IMR-90 (cell line): ENCODE measurements at regions not wholly inside any gene's neighbourhood (a gene's known extent, or its start where the extent isn't known, plus 50 kb on each side); places are given as distances from the start of the nearest gene placed in this dataset.

ENCODE experiments used
- ATAC-seq: fragments of 200-7000 bp; cut with Tn5 transposase; 2 replicates; pipeline ENCODE4 v1.9.1; 2020; ENCODE audit warnings: low read depth, mild to moderate bottlenecking, moderate library complexity
- BruUV-seq: library from RNA; stranded (reverse); fragments of 400-500 nt; replicated peaks from 2 replicates; lab custom pipeline; 2021; lab: Mats Ljungman, UMichigan
- CTCF ChIA-PET: fragments of 300-600 bp; formaldehyde crosslinking; extraction: SDS; loops from one replicate; lab custom pipeline; 2021; ENCODE audit warnings: antibody characterized with exemption; lab: Yijun Ruan, JAX
- POLR2A ChIA-PET: fragments of 300-600 bp; sonication (Branson Sonifier 250); formaldehyde crosslinking; loops from one replicate; lab custom pipeline; 2022; ENCODE audit warnings: antibody characterized with exemption; ENCODE audit not compliant: unreplicated experiment; lab: Charles Lee
- DNase-seq: peaks from one replicate; pipeline ENCODE4 v3.0.0; 2013
- H2AFZ ChIP-seq: replicated peaks from 2 replicates; pipeline ENCODE3; 2013; ENCODE audit warnings: low read length, mild to moderate bottlenecking; ENCODE audit not compliant: poor library complexity
- H2AK5ac ChIP-seq: 2 replicates; pipeline ENCODE4 v1.6.1; 2013; ENCODE audit warnings: low read depth, low read length, inconsistent platforms
- H2AK9ac ChIP-seq: replicated peaks from 2 replicates; pipeline ENCODE3; 2013; ENCODE audit warnings: mild to moderate bottlenecking, low read depth, low read length, moderate library complexity; ENCODE audit not compliant: poor library complexity
- H2BK120ac ChIP-seq: 2 replicates; pipeline ENCODE4 v1.6.1; 2013; ENCODE audit warnings: low read depth, low read length, inconsistent platforms
- H2BK15ac ChIP-seq: 3 replicates; pipeline ENCODE4 v1.6.1; 2013; ENCODE audit warnings: low read depth, low read length, inconsistent platforms
- H2BK20ac ChIP-seq: 2 replicates; pipeline ENCODE4 v1.6.1; 2013; ENCODE audit warnings: low read depth, mild to moderate bottlenecking, inconsistent platforms, low read length, moderate library complexity
- H2BK5ac ChIP-seq: 2 replicates; pipeline ENCODE4 v1.6.1; 2013; ENCODE audit warnings: mild to moderate bottlenecking, low read depth, low read length, inconsistent platforms; ENCODE audit not compliant: poor library complexity, severe bottlenecking
- H3K14ac ChIP-seq: replicated peaks from 2 replicates; pipeline ENCODE4 v1.6.1; 2013; ENCODE audit warnings: low read depth, low read length, inconsistent platforms
- H3K18ac ChIP-seq: 2 replicates; pipeline ENCODE4 v1.6.1; 2013; ENCODE audit warnings: low read depth, low read length, control low read depth
- H3K23ac ChIP-seq: 2 replicates; pipeline ENCODE4 v1.6.1; 2013; ENCODE audit warnings: low read depth, low read length, inconsistent platforms
- H3K27ac ChIP-seq: 2 replicates; pipeline ENCODE4 v1.5.1; 2013; ENCODE audit warnings: mild to moderate bottlenecking, control low read depth, low read length; ENCODE audit not compliant: insufficient read depth
- H3K27me3 ChIP-seq: 2 replicates; pipeline ENCODE4 v1.6.1; 2013; ENCODE audit warnings: low read length; ENCODE audit not compliant: control insufficient read depth, insufficient read depth
- H3K36me3 ChIP-seq: 2 replicates; pipeline ENCODE4 v1.6.1; 2013; ENCODE audit warnings: low read length, mixed read lengths; ENCODE audit not compliant: control insufficient read depth, insufficient read depth
- H3K4ac ChIP-seq: 2 replicates; pipeline ENCODE4 v1.6.1; 2013; ENCODE audit warnings: low read depth, low read length, inconsistent platforms
- H3K4me1 ChIP-seq: 2 replicates; pipeline ENCODE4 v1.6.1; 2013; ENCODE audit warnings: low read length, mixed read lengths; ENCODE audit not compliant: control insufficient read depth, insufficient read depth
- H3K4me2 ChIP-seq: 2 replicates; pipeline ENCODE4 v1.6.1; 2013; ENCODE audit warnings: low read depth, mild to moderate bottlenecking, control low read depth, low read length, moderate library complexity
- H3K4me3 ChIP-seq: 2 replicates; pipeline ENCODE4 v1.5.1; 2013; ENCODE audit warnings: low read depth, mild to moderate bottlenecking, control low read depth, low read length, moderate library complexity; ENCODE audit not compliant: insufficient read depth
- H3K56ac ChIP-seq: 2 replicates; pipeline ENCODE4 v1.6.1; 2013; ENCODE audit warnings: low read length, inconsistent platforms; ENCODE audit not compliant: insufficient read depth; ENCODE audit errors: extremely low read depth
- H3K79me1 ChIP-seq, 2 experiments: 2 replicates each; pipeline ENCODE4 v1.6.1; 2013; ENCODE audit warnings: low read length in 2 of 2, inconsistent platforms in 1 of 2, low read depth in 1 of 2
- H3K9ac ChIP-seq: 2 replicates; pipeline ENCODE4 v1.6.1; 2013; ENCODE audit warnings: low read depth, low read length, control low read depth
- H3K9me1 ChIP-seq: 2 replicates; pipeline ENCODE4 v1.6.1; 2013; ENCODE audit warnings: low read length, inconsistent platforms; ENCODE audit not compliant: insufficient read depth
- H3K9me3 ChIP-seq: 2 replicates; pipeline ENCODE4 v1.6.1; 2013; ENCODE audit warnings: low read length; ENCODE audit not compliant: control insufficient read depth, insufficient read depth
- H4K20me1 ChIP-seq: 2 replicates; pipeline ENCODE4 v1.6.1; 2013; ENCODE audit warnings: low read length, inconsistent platforms; ENCODE audit not compliant: insufficient read depth
- H4K5ac ChIP-seq: 2 replicates; pipeline ENCODE4 v1.6.1; 2013; ENCODE audit warnings: mild to moderate bottlenecking, low read depth, low read length, control low read depth
- H4K8ac ChIP-seq, 2 experiments: 2 replicates each; pipeline ENCODE4 v1.6.1; 2013; ENCODE audit warnings: low read depth in 2 of 2, low read length in 2 of 2, control low read depth in 1 of 2, inconsistent platforms in 1 of 2
- H4K91ac ChIP-seq: 2 replicates; pipeline ENCODE4 v1.6.1; 2013; ENCODE audit warnings: low read depth, low read length, inconsistent platforms; ENCODE audit not compliant: insufficient read depth
- BHLHE40 ChIP-seq: fragments of 150-350 bp; IDR thresholded peaks from 2 replicates; pipeline ENCODE4 v1.6.1; 2016; ENCODE audit warnings: mild to moderate bottlenecking, low read depth, low read length
- CTCF ChIP-seq: conservative IDR thresholded peaks from 2 replicates; pipeline ENCODE4 v1.5.1; 2012; ENCODE audit warnings: mild to moderate bottlenecking, low read depth, low read length, improper control_type of control experiment
- FOS ChIP-seq: fragments of 150-350 bp; IDR thresholded peaks from 2 replicates; pipeline ENCODE4 v1.6.1; 2016; ENCODE audit warnings: low read depth, low read length
- MAFK ChIP-seq: IDR thresholded peaks from 2 replicates; pipeline ENCODE4 v1.6.1; 2012; ENCODE audit warnings: low read depth, low read length, improper control_type of control experiment
- MAZ ChIP-seq: IDR thresholded peaks from 2 replicates; pipeline ENCODE4 v1.6.1; 2012; ENCODE audit warnings: low read depth, mild to moderate bottlenecking, low read length, improper control_type of control experiment, moderate library complexity, borderline replicate concordance
- MXI1 ChIP-seq: IDR thresholded peaks from 2 replicates; pipeline ENCODE4 v1.6.1; 2012; ENCODE audit warnings: low read depth, mild to moderate bottlenecking, low read length, moderate library complexity, borderline replicate concordance
- NFE2L2 ChIP-seq: fragments of 150-350 bp; IDR thresholded peaks from 2 replicates; pipeline ENCODE4 v1.6.1; 2016; ENCODE audit warnings: low read depth, mild to moderate bottlenecking, low read length
- POLR2A ChIP-seq: IDR thresholded peaks from 2 replicates; pipeline ENCODE4 v1.6.1; 2012; ENCODE audit warnings: mild to moderate bottlenecking, low read depth, low read length
- RAD21 ChIP-seq: IDR thresholded peaks from 2 replicates; pipeline ENCODE4 v1.6.1; 2012; ENCODE audit warnings: low read length, improper control_type of control experiment
- RCOR1 ChIP-seq: IDR thresholded peaks from 2 replicates; pipeline ENCODE4 v1.6.1; 2012; ENCODE audit warnings: mild to moderate bottlenecking, low read length, improper control_type of control experiment; ENCODE audit not compliant: insufficient replicate concordance
- RFX5 ChIP-seq: IDR thresholded peaks from 2 replicates; pipeline ENCODE4 v1.8.0; 2012; ENCODE audit warnings: low read depth, mild to moderate bottlenecking, low read length, moderate library complexity
- SMC3 ChIP-seq: fragments of 150-350 bp; IDR thresholded peaks from 2 replicates; pipeline ENCODE4 v1.6.1; 2016; ENCODE audit warnings: low read depth, mild to moderate bottlenecking, antibody characterized with exemption, low read length, moderate library complexity
- WGBS, 2 experiments: methylation state at CpG; one replicate each; pipeline versions ENCODE4 v1.1.5 to v1.1.7; 2013; ENCODE audit warnings: missing lambda C conversion rate in 2 of 2; ENCODE audit not compliant: insufficient read length in 1 of 2; ENCODE audit errors: extremely low coverage in 2 of 2; 5-methylcytosine and 5-hydroxymethylcytosine counted together
- dilution Hi-C: fragments of 300-500 bp; cut with HindIII; formaldehyde crosslinking; loops from one replicate; pipeline ENCODE4 v1.14.3; 2018; ENCODE audit warnings: low sequenced_read_pairs; ENCODE audit not compliant: unreplicated experiment
- in situ Hi-C: fragments of 300-500 bp; cut with MboI; formaldehyde crosslinking; loops from 3 replicates; pipeline ENCODE4 v1.14.3; 2019; ENCODE audit warnings: low sequenced_read_pairs, inconsistent platforms, mixed read lengths
- intact Hi-C: fragments of 100-400 bp; cut with micrococcal nuclease; formaldehyde crosslinking; loops from 2 replicates; pipeline ENCODE4 v1.10.0; 2022
- TF ChIP-seq, protein P1 (sequence below): fragments of 150-350 bp; IDR thresholded peaks from 2 replicates; pipeline ENCODE4 v1.6.1; 2017; ENCODE audit warnings: mild to moderate bottlenecking, antibody characterized with exemption, low read length, low read depth
- TF ChIP-seq, protein P2 (sequence below): fragments of 150-350 bp; IDR thresholded peaks from 2 replicates; pipeline ENCODE4 v1.6.1; 2016; ENCODE audit warnings: low read depth, mild to moderate bottlenecking, low read length, moderate library complexity, borderline replicate concordance

DNA sequence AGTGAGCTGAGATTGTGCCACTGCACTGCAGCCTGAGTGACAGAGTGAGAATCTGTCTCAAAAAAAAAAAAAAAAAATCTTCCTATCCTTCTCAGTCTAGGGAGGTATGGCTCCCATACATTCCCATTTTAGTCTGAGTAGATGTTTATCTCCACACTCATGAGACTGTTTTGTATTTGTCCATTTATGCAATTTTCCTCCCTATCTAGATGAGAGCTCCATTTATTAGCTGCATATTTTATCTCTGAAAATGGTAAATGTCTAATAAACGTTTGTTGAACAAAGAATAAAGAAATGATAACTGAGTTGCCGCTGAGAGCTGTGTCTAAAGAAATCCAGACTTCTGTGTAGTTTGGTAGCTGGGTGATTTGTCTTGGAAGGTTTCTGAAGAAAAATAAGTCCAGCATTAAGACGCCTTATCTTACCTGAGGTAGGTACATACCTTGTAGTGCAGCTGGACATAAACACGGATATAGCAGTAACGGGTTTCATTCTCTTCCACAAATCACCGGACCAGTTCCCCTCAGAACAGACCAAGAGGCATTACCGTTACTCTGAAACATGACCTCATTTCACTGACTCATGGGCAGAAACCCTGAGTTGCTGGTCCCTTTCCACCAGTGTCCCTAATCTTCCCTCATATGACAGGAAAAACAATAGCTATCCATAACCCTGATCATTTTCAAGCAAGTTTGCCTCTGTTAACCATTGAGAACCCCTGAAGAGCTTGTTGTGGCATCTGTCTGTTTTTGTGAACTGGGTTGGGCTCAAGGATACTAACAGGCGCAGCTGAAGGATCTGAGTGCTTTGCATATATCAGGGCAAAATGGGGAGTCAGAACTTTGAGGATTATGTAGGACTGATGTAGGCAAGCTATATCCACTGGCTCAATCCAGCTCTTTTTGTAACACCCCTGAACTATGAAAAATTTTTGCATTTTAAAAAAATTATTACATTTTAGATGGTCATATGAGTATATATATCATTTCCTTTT lies 177.4 kb upstream of the XYLT1 start:
- Histone ChIP-seq H2AK5ac (no peak overlapping the region), H3K9me3 (no peaks in the 10 kb centered on the region), H3K9me1 (no peaks in the 10 kb centered on the region), H2BK20ac (no peak overlapping the region), H2BK15ac (no peak overlapping the region), H3K4ac (no peak overlapping the region), H3K4me3 (no peak overlapping the region), H3K27ac (no peak overlapping the region), H2AK9ac (no peak overlapping the region), H3K27me3 (no peaks in the 10 kb centered on the region), H4K20me1 (no peaks in the 10 kb centered on the region), H3K4me2 (no peak overlapping the region), H3K9ac (no peak overlapping the region), H3K36me3 (no peaks in the 10 kb centered on the region), H3K4me1 (no peaks in the 10 kb centered on the region), H2BK120ac (no peak overlapping the region), H3K18ac (no peak overlapping the region), H3K23ac (no peak overlapping the region), H2BK5ac (no peak overlapping the region), H4K8ac (no peak overlapping the region), H2AFZ (no peak overlapping the region), H4K5ac (no peak overlapping the region), H3K14ac (no peak overlapping the region), H3K56ac (no peak overlapping the region), H4K91ac (no peak overlapping the region), H3K79me1 (no peaks in the 10 kb centered on the region)
- POLR2A ChIA-PET, result no interaction called here
- no peak for DNase-seq
- no TSS peak for BruUV-seq
- in situ Hi-C loops (no loop called here), intact Hi-C loops (no loop called here), dilution Hi-C loops (no loop called here)
- 62% methylated on average over 5 of the region's 8 CpGs; no CpG with 5 or more reads in 1 of the 2 experiments for WGBS, 2 experiments
- no peak for ATAC-seq
- CTCF ChIA-PET, result interaction anchor here (0.7 kb wide), 1 partner anchor 49 kb away, joined by 3 read pairs; no protein-coding TSS in a partner anchor
- no peak for TF ChIP-seq RCOR1
- TF ChIP-seq POLR2A, result no peak
- TF ChIP-seq NFE2L2, result no peak
- TF ChIP-seq FOS, result no peak
- no peak for TF ChIP-seq MAFK
- TF ChIP-seq RAD21, result no peak
- TF ChIP-seq, protein P1, sequence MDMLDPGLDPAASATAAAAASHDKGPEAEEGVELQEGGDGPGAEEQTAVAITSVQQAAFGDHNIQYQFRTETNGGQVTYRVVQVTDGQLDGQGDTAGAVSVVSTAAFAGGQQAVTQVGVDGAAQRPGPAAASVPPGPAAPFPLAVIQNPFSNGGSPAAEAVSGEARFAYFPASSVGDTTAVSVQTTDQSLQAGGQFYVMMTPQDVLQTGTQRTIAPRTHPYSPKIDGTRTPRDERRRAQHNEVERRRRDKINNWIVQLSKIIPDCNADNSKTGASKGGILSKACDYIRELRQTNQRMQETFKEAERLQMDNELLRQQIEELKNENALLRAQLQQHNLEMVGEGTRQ, result no peak
- TF ChIP-seq CTCF, result no peak
- TF ChIP-seq BHLHE40, result no peak
- TF ChIP-seq, protein P2, sequence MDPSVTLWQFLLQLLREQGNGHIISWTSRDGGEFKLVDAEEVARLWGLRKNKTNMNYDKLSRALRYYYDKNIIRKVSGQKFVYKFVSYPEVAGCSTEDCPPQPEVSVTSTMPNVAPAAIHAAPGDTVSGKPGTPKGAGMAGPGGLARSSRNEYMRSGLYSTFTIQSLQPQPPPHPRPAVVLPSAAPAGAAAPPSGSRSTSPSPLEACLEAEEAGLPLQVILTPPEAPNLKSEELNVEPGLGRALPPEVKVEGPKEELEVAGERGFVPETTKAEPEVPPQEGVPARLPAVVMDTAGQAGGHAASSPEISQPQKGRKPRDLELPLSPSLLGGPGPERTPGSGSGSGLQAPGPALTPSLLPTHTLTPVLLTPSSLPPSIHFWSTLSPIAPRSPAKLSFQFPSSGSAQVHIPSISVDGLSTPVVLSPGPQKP, result no peak
- no peak for TF ChIP-seq SMC3
- no peak for TF ChIP-seq RFX5
- no peak for TF ChIP-seq MAZ
- no peak for TF ChIP-seq MXI1
